ENCODE measurements at regions not wholly inside any gene's neighbourhood (a gene's known extent, or its start where the extent isn't known, plus 50 kb on each side); places are given as distances from the start of the nearest gene placed in this dataset.
A peak's percentile ranks its signal among the peaks of the same experiment; 100 is the strongest.

DNA sequence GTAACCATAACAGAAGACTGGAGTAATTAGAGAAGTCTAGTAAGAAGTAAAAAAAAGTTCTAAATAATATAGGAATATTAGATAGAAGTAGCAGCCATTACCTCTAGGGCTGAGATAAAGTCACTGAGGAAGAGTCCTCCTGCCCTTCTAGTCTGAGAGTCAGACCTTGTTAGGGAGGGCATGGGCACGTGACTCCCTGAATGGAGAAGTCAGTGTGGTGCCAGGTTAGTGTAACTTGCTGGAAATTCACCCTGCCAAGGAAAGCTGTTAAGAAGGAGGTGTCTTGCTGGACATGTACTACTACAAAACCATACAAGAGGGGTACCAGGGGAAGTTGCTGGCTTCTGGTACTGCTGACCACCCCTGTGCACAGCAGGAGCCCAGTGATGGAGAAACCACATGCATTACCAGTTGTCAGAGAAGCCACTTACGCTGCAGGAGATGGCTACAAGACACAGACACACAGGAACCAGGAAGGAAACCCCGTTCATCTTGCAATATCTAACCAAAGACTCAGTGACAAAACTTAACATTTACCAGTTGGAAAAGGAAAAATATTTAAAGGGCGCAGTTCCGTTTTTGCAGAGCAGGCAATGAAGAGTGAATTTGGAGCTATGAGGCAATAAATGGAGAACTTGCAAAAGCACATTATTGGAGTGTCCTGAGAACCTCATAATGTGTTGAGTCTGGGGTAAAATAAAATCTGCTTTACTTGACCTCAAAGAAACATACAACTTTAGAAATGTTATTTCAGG, 77.2 kb upstream of the TLK1 start:
- Mint-ChIP-seq H3K4me3 (no peak overlapping the region), H3K9me3 (no peaks in the 10 kb centered on the region), H3K4me1 (ENCODE audit: low read depth) (peaks cover 10% of the 10 kb centered on the region), H3K36me3 (ENCODE audit: low read depth) (no peaks in the 10 kb centered on the region), H3K27ac (no peak overlapping the region), H3K27me3 (ENCODE audit: low read depth) (peaks cover 28% of the 10 kb centered on the region)
- DNase-seq (ENCODE audit: low spot score): no peak

DNA sequence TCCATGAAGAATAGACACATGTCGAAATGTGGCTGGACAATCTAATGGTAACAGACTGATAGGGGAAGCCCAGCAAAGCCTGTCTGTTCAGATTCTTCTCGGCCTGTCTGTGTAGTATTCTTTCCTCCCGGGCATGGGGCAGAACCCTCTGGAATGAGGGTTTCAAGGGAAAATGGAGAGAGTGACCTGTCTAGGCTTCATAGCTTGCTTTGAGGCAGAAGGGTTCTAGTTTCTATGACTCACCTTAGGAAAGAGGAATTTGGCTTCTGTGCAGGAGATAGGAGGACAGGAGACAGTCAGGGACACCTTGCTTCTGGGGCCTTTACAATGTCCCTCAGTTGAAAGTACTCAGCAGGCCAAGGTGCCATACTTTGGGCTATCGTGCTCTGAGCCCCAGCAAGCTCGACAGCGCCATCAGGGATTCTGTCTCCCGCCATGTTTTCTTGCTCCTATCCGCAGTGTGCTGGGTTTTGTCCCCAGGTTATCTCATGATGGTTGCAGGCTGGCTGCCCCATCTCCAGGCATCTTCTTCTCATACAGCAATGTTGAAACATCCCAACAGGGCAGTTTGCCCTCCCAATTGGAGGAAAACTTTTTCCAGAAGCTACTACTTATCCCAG, 74.7 kb upstream of the TLK1 start:
- no peak for DNase-seq (ENCODE audit: low spot score)
- no peaks in the 10 kb centered on the region for H3K9me3 Mint-ChIP-seq
- H3K36me3 Mint-ChIP-seq (ENCODE audit: low read depth): no peaks in the 10 kb centered on the region
- H3K27me3 Mint-ChIP-seq (ENCODE audit: low read depth): peaks cover 31% of the 10 kb centered on the region
- H3K27ac Mint-ChIP-seq: no peak overlapping the region
- no peak overlapping the region for H3K4me3 Mint-ChIP-seq
- peaks cover 10% of the 10 kb centered on the region for H3K4me1 Mint-ChIP-seq (ENCODE audit: low read depth)

DNA sequence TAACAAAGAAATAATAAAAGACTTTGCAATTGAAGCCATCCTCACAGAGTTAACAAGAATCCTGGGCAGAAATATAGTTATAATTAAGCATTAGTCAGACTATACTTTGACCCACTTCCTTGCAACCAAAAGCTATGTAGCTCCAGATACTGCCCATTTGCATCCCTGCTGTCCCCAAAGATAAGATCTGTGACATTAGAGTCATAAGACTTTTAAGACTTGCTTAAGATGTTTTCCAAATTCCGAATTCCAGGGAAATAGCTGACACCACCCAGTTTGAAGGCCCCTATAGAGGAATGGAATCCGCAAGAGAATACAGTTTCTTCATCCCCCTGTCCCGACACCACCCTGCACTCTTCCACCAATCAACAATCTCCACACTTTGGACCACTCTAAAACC, 69.5 kb upstream of the TLK1 start:
- DNase-seq (ENCODE audit: low spot score): no peak
- H3K27me3 Mint-ChIP-seq (ENCODE audit: low read depth): peaks cover 22% of the 10 kb centered on the region
- H3K4me3 Mint-ChIP-seq: no peak overlapping the region
- no peaks in the 10 kb centered on the region for H3K4me1 Mint-ChIP-seq (ENCODE audit: low read depth)
- H3K36me3 Mint-ChIP-seq (ENCODE audit: low read depth): no peaks in the 10 kb centered on the region
- no peaks in the 10 kb centered on the region for H3K9me3 Mint-ChIP-seq
- H3K27ac Mint-ChIP-seq: no peak overlapping the region

DNA sequence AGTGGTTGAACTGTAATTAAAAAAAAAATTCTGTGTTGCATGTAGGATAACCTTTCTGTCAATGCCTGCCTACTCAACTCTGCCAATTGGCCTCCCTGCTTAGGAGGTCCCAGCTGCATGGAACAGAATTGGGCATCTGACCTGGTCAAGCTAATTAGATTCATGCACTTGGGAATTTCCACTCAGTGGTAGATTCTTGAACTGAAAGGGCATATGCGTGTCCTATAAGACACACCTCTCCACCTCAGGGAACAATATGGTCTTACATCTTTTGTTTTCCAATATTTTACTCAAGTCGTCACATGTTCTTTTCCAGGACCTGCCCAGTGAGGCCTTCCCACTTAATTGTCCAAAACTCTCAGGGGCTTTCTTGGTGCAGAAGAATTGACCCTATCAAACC, 68.1 kb upstream of the TLK1 start:
- Mint-ChIP-seq H3K27ac (no peak overlapping the region), H3K4me1 (ENCODE audit: low read depth) (peaks cover under 1% of the 10 kb centered on the region), H3K4me3 (no peak overlapping the region), H3K36me3 (ENCODE audit: low read depth) (peaks cover under 1% of the 10 kb centered on the region), H3K9me3 (peaks cover 9% of the 10 kb centered on the region), H3K27me3 (ENCODE audit: low read depth) (peaks cover 12% of the 10 kb centered on the region)
- no peak for DNase-seq (ENCODE audit: low spot score)

DNA sequence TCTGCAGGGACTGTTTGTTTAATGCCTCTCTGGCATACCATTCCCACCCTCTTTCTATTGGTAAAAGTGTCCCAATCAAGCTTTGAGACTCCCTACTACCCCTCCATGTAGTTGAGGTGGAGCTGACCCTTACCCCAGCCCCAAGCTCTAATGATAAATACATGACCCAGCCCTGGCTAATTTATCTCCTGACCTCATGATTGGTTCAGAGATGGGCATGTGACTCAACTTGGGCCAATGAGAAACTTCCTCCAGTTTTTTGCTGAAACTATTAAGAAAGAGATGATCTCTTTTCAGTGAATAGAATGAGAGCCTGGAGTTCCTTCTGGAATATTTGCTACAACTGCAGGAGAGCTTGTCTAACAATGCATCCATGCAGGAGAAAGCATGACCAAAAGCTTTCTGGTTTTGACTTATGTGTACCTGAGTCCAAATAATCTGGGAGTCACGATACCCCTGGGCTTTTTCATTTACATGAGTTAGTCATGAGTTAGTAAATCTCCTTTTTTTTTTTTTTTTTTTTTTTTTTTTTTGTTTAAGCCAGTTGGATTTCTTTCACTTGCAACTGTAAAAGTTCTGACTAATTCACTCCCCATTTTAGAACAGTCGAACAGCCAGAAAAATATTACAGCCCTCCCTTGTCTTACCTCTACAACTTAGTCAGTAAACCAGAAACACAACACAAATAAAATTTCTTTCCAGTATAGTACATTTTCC, 66.5 kb upstream of the TLK1 start:
- Mint-ChIP-seq H3K27me3 (ENCODE audit: low read depth) (peaks cover 6% of the 10 kb centered on the region), H3K4me3 (no peak overlapping the region), H3K36me3 (ENCODE audit: low read depth) (peaks cover 2% of the 10 kb centered on the region), H3K9me3 (peaks cover 12% of the 10 kb centered on the region), H3K27ac (no peak overlapping the region), H3K4me1 (ENCODE audit: low read depth) (peaks cover 2% of the 10 kb centered on the region)
- DNase-seq (ENCODE audit: low spot score): no peak

DNA sequence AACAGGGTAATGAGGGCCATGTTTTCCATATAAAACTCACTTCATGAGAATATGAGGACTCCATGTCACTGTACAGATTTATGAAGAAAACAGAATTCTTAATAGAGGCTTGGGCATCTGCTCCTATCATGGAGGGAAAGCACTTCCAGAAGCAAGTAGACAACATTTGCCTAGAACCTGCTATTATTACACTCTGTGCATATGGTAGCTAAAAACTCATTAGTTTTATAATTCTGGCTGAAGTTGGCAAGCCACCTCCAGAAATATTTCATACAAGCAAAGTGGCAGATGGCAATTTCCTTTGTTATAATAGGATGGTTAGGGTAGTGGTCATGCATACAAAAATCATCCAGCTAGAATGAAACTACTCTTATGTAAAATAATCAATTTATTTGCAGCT, 65.8 kb upstream of the TLK1 start:
- peaks cover 6% of the 10 kb centered on the region for H3K27me3 Mint-ChIP-seq (ENCODE audit: low read depth)
- H3K9me3 Mint-ChIP-seq: peaks cover 12% of the 10 kb centered on the region
- DNase-seq (ENCODE audit: low spot score): no peak
- peaks cover 2% of the 10 kb centered on the region for H3K4me1 Mint-ChIP-seq (ENCODE audit: low read depth)
- no peak overlapping the region for H3K4me3 Mint-ChIP-seq
- H3K36me3 Mint-ChIP-seq (ENCODE audit: low read depth): peaks cover 2% of the 10 kb centered on the region
- no peak overlapping the region for H3K27ac Mint-ChIP-seq

DNA sequence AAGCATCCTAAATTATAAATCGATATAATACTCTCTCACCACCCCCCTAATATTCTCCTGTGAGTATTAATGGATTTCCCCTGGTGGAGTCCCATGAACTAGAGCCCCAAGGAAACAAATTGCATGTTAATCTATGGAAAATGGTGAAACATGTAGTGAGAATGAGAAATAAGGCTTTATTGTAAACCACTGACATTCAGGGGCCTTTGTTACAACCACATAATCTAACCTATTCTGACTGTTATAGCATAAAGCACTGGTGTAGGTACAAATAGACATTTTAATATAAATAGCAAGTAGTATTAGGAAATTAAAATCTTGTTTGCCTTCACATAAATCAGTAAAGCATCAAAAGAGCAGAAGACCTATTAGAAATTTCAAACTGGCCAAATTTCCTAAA, 65.3 kb upstream of the TLK1 start:
- H3K4me3 Mint-ChIP-seq: no peak overlapping the region
- peaks cover 2% of the 10 kb centered on the region for H3K4me1 Mint-ChIP-seq (ENCODE audit: low read depth)
- no peak overlapping the region for H3K27ac Mint-ChIP-seq
- H3K27me3 Mint-ChIP-seq (ENCODE audit: low read depth): peaks cover 6% of the 10 kb centered on the region
- H3K9me3 Mint-ChIP-seq: peaks cover 12% of the 10 kb centered on the region
- no peak for DNase-seq (ENCODE audit: low spot score)
- H3K36me3 Mint-ChIP-seq (ENCODE audit: low read depth): peaks cover 2% of the 10 kb centered on the region

DNA sequence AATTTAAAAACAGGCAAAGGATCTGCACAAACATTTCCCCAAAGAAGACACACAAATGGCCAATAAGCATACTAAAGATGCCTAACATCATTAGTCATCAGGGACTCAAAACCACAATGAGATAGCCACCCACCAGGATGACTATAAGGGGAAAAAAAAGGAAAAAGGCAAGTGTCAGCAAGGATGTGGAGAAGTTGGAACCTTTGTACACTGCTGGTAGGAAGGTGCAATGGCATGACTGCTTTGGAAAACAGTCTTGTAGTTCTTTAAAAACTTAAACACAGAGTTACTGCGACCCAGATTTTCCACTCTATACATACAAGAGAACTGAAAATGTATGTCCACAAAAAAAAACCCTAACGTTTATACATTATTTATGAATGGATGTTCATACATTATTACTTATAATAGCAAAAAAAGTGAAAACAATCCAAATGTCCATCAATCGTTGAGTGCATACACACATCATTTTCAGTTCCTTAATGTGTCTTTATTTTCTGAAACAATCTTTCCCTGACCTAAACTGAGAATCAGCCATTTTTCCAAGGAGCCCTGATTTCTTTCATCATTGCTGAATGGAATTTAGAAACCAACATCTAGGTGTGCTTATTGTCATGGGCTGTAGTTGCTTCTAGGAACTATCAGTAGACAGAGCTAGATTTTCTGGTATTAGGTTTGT, 64.7 kb upstream of the TLK1 start:
- Mint-ChIP-seq H3K36me3 (ENCODE audit: low read depth) (peaks cover 2% of the 10 kb centered on the region), H3K4me3 (no peak overlapping the region), H3K9me3 (peaks cover 12% of the 10 kb centered on the region), H3K27me3 (ENCODE audit: low read depth) (peaks cover 3% of the 10 kb centered on the region), H3K27ac (no peak overlapping the region), H3K4me1 (ENCODE audit: low read depth) (peaks cover 2% of the 10 kb centered on the region)
- DNase-seq (ENCODE audit: low spot score): no peak

DNA sequence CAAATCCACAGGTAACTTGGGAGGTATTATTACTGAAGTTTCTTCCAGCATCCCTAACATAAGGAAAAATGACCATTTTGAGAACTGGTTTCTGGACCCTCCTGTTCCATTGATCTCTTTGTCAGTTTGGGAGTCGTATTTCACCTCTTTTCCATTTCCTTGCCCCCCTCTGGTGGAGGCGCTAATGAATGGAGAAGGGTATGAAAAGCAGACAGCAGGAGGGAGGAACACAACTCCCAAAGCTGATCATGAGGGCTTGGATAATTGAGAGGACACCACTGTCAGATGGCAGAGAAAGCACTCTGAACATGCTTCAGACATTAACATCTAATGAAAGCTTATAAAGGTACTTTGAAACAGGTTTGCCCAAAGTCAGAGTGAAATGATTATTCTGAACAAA, 56.6 kb upstream of the TLK1 start:
- Mint-ChIP-seq H3K27ac (no peak overlapping the region), H3K4me3 (no peak overlapping the region), H3K27me3 (ENCODE audit: low read depth) (no peaks in the 10 kb centered on the region), H3K36me3 (ENCODE audit: low read depth) (peaks cover 10% of the 10 kb centered on the region), H3K9me3 (peaks cover 18% of the 10 kb centered on the region), H3K4me1 (ENCODE audit: low read depth) (peaks cover 4% of the 10 kb centered on the region)
- DNase-seq (ENCODE audit: low spot score): no peak

DNA sequence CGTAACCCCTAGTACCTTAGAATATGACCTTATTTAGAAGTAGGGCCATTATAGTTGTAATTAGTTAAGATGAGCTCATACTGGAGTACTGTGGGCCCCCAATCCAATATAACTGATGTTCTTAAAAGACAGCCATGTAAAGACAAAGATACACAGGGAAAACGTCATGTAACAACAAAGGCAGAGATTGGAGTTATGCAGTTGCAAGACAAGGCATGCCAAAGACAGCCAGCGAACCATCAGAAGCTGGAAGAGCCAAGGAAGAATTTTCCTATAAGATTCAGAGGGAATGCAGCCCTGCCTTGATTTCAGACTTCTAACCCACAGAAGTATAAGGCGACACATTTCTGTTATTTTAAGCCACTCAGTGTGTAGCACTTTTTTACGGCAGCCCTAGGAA, 55.9 kb upstream of the TLK1 start:
- Mint-ChIP-seq H3K9me3 (peaks cover 18% of the 10 kb centered on the region), H3K27ac (no peak overlapping the region), H3K4me3 (no peak overlapping the region), H3K27me3 (ENCODE audit: low read depth) (no peaks in the 10 kb centered on the region), H3K36me3 (ENCODE audit: low read depth) (peaks cover 10% of the 10 kb centered on the region), H3K4me1 (ENCODE audit: low read depth) (peaks cover 6% of the 10 kb centered on the region)
- DNase-seq (ENCODE audit: low spot score): no peak

DNA sequence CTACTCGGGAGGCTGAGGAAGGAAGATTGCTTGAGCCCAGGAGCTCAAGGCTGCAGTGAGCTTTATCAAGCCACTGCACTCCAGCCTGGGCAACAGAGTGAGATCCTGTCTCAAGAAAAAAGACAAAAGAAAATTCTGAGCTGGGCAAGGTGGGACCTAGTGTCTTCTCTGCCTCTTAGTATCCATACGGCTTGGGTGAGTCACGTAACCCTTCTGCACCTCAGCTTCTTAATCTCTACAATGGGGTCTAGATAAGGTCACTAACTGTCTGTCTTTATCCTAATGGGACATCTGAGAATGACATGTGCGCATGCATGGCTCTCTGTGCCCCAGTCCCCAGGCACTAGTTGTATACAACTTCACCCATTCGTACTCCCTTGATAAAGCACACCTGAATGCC, 53.4 kb upstream of the TLK1 start:
- Mint-ChIP-seq H3K27me3 (ENCODE audit: low read depth) (no peaks in the 10 kb centered on the region), H3K9me3 (peaks cover 15% of the 10 kb centered on the region), H3K27ac (no peak overlapping the region), H3K4me1 (ENCODE audit: low read depth) (peaks cover 27% of the 10 kb centered on the region), H3K36me3 (ENCODE audit: low read depth) (peaks cover 8% of the 10 kb centered on the region), H3K4me3 (no peak overlapping the region)
- DNase-seq (ENCODE audit: low spot score): no peak

DNA sequence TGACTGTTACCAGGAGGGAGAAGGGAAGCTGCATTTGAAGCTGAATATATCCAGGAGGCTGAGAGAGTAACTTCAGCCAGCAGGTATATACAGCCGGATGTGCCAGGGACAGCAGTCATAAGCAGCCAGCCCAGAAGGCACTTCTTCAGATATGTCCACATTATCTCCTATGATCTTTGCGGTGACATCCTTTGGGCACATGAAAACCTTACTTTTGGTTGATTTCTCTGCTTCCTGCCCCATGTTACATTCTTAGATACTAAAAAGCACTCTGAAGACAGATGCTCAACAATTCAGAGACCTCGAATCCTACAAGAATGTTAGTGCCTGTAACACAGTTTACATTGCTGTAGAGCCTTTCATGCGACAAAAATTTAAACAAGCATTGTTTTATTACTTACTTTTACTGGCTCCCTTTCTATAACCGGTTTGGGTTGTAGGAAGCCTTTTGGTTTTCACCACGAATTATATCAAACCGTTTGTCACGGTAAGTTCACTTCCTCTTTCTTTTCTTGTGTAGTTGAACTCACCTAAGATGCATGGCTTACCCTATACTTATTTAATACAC, 50.3 kb upstream of the TLK1 start:
- Mint-ChIP-seq H3K27me3 (ENCODE audit: low read depth) (no peaks in the 10 kb centered on the region), H3K36me3 (ENCODE audit: low read depth) (peaks cover 2% of the 10 kb centered on the region)

More for the DNA sequence above, 50.3 kb upstream of the TLK1 start:
- H3K27ac Mint-ChIP-seq: peak overlapping the region; percentile 88
- peak overlapping the region; percentile 76 for H3K4me3 Mint-ChIP-seq
- peaks cover 15% of the 10 kb centered on the region for H3K9me3 Mint-ChIP-seq
- peak; percentile 51 for DNase-seq (ENCODE audit: low spot score)
- H3K4me1 Mint-ChIP-seq (ENCODE audit: low read depth): peaks cover 36% of the 10 kb centered on the region
